ENCODE measurements at regions not wholly inside any gene's neighbourhood (a gene's known extent, or its start where the extent isn't known, plus 50 kb on each side); places are given as distances from the start of the nearest gene placed in this dataset.

DNA sequence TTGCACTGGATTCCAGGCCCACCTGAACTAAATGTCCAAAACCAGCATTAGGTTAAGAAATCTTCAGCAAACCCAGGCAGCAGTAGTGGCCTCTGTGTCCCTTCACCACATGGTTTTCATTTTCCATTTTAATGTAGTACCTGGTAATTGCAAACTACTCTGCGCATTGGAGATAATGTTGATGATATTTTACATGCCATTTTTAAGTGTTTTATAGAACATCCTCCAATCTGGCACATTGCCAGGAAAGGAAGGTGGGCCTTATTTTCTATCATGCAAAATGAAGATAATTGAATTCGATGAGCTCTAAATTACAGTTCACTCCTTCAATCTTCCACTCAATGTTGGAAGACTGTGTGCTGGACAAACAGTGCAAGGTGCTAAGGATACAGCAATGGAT, 89.5 kb downstream of the ZC3H11B start:
- no peak for DNase-seq (ENCODE audit: low read depth in 2 of 2)

DNA sequence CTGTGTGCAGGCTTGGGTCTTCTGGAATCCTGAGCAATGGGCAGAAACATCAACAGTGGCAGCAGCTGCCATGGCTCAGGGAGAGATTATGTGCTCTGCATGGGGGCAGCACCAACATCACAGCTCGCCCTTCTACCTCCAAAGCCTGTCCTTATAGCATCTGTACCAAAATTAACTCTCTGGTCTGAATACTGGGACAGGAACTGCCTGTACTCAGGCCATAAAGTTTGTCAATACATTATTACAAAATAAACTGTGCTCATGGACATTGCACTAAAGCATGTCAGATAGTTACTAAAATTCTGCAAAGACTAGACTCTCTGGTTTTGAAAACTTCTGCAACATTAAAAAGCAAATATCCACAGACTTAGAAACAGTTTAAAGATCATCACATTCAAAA, 91.6 kb downstream of the ZC3H11B start:
- no peak for DNase-seq (ENCODE audit: low read depth in 2 of 2)

DNA sequence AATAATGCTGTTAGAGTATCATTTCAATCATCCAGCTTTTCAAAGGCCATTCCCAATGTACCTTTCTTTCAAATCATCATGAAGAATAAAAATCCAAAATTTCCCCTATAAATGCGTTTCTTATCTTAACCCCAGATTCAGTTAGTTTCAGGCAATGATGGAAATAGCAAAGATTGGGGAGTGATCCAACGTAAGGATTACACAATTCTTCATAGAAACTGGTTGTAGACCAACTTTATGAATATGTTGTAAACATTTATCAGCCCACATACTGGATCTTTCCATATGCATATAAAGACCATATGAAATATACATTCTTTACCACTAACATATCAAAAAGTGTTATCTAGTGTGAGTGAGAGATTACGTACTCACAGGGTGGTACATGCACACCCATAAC, 92.7 kb downstream of the ZC3H11B start:
- DNase-seq (ENCODE audit: low read depth in 2 of 2), result no peak

DNA sequence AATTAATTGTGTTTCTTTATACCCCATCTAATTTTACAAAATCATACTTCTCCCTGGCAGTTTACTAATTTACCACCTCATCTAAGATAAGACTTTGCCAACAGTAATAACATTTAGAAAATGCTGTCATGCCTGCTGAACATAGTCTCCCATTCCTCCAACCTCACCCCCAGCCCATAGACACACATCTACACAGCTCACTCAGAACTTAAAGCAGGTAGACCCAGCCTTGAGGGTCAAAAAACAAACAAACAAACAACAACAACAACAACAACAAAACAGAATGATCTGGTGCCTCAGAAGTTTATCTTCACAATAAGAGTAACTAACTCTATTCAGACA, 94.0 kb downstream of the ZC3H11B start:
- no peak for DNase-seq (ENCODE audit: low read depth in 2 of 2)

DNA sequence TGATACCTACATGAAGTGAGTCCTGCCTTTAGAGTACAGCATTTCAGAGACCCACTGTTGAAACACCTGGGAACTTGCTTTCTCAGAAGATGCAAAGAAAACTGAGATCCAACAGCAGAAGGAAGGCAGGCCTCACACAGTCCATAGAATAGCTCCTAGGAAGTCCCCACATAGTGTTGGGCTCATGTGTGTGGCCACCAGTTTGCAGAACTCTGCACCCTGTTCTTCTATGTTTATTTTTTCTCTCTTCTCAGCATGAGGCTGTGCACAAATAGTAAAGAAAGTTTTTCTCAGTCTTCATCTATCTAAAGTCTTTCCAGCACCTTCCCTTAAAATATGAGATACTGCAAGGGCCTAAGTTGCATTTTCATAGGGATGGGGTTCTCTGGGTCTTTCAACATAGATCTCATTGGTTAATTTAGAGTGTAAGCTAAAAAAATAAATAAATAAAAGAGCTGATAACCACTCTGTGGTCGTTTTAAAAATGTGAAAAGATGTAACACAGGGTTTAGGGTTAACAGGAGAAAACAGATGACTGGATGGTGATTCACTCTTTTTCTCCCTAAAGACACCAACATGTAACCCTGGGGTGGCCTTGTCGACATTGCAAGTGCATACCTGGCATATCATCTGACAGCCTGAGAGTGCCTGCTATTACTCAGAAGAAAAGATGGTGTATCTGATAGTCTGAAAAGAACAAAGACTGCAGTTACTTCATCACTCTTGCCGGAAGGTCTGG, 94.6 kb downstream of the ZC3H11B start:
- DNase-seq (ENCODE audit: low read depth in 2 of 2), result no peak

DNA sequence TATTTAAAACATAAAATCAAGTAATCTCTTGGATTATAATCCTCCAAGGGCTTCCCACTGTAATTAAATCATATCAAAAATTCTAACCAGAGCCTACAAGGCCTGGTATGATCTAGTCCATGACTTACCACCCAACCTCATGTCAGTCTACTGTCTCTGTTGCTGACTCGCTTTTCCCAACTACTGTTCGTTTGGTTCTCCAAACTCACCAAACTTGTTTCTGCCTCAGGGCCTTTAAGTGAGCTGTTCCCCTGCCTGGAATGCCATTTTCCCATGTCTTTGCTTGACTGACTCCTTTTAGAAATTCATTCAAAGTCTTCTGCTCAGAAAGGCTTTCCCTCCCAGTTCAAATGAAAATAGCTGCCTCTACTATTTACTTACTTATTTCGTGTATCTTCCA, 95.9 kb downstream of the ZC3H11B start:
- no peak for DNase-seq (ENCODE audit: low read depth in 2 of 2)

DNA sequence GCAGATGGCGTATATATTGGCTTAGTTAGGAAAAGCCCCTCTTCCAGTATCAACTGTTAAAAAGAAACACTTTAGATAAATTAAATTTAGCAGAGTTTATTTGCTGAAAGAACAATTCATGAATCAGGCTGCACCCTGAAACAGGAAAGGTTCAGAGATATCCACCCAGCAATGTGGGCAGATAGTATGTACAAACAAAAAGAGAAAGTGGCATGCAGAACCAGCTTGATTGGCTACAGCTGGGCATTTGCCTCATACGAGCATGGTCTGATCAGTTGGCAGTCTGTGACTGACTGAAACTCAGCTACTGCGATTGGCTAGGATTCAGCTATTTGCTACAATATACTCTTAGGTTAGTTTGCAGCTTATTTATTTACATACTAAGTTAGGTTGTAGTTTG, 98.2 kb downstream of the ZC3H11B start:
- DNase-seq (ENCODE audit: low read depth in 2 of 2), result no peak

DNA sequence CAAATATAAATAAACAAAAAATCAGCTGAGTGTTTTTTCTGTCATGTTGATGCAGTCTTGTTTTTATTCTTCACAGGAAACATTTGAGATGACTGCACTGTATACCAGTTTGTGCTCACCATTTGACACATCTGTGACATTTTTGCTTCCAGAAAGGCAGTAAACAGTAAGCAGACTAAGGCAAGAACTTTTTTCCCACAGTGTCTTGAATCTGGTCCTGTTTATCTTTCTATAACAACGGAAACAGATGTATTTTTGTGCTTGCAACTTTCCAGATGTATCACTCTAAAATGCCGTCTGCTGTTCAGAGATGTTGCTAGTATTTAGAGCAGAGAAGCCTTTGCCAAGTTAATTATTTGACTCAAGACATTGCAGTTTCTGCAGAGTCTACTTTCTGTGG, 105.5 kb downstream of the ZC3H11B start:
- no peak for DNase-seq (ENCODE audit: low read depth in 2 of 2)

DNA sequence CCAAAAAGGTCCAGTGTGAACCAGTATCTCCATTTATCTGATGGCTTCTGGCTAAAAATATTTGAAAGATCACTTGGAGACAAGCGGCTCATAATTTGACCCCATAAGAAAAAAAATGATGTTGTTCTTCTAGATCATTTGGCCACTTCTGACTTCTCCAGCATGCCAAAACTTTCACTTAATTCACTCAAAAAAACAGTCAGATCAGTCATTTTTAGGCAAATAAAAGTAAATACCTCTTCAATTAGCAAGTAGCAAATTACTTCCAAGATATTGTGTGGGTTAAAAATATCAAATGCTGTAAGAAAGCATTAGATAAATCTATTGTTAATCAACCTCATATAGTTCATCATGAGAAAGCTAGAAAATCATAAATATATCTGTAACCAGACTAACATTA, 106.0 kb downstream of the ZC3H11B start:
- DNase-seq (ENCODE audit: low read depth in 2 of 2), result no peak

DNA sequence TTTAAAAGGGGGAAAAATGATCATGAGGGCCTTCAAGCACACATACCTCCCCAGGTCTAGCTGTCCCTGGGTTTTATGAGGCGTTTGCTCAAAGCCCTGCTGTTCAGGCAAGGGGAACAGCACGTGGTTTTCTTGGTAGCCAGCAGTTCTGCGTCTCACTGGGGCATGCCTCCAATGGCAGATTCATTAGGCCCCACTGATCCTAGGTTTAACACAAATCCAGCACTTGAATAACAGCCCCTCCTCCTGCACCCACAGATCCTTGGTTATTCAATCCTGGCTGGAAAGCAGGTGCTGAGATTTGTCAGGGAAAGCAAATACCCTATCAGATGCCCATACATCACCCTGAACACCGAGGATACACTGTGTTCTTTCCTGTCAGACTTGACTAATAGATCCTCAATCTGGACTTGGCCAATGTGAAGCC, 106.4 kb downstream of the ZC3H11B start:
- DNase-seq (ENCODE audit: low read depth in 2 of 2), result no peak

DNA sequence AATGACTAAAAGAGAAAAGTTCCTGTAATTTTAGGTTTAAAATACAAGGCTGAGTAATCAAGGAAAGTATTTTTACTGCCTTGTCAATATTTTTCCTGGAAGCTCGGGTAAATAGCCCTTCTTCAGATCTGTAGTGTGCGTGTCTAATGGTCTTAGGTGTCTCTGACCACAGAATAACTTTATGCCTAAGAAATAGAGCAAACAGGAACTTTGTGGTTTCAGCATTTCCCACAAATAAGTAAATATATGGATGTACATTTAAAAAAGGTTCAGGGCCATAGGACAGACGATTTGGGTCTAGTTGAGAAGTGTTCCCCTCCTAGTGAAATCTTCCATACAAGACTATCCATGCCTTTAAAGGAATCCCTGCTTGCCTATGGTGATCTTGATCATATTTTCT, 107.0 kb downstream of the ZC3H11B start:
- DNase-seq (ENCODE audit: low read depth in 2 of 2), result no peak

DNA sequence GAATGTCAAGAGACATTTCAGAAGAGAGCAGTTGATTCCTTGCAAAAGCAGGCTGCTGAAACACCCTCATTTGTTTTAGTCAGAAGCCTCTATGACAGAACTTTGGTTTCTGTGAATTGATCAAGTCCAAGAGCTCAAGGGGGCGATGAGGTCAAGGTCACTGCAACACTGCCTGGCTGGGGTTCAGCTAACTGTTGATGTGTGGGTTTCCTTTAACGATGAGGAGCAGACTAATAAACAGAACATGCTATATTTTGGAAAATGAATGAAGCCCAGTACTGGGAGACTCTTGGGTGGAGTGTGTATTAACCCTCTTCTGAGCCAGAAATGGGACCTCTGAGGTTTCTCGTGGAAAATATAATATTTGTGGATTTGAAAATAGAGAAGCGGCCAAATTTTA, 109.3 kb downstream of the ZC3H11B start:
- DNase-seq (ENCODE audit: low read depth in 2 of 2), result no peak

DNA sequence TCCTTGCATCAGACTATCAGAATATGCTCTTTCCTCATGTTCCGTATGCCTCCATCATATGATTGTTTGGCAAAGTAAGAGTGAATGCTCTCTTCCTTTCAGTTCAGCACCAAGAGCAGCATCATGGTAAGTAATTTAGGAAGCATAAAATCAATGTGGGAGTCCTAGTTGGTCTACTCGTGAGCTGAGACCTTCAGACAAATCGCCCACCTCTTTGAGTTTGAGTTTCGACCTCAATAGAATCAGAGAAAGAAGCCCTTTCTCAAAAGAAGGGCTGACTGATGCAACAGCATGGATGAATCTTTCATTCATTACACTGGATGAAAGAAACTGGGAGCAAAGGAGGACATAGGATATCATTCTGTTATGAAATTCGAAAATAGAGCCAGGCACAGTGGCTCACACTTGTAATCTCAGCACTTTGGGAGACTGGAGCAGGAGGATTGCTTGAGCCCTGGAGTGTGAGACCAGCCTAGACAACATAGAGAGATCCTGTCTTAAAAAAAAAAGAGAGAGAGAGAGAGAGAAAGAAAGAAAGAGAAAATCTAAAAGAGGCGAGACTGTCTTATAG, 112.5 kb downstream of the ZC3H11B start:
- no peak for DNase-seq (ENCODE audit: low read depth in 2 of 2)

DNA sequence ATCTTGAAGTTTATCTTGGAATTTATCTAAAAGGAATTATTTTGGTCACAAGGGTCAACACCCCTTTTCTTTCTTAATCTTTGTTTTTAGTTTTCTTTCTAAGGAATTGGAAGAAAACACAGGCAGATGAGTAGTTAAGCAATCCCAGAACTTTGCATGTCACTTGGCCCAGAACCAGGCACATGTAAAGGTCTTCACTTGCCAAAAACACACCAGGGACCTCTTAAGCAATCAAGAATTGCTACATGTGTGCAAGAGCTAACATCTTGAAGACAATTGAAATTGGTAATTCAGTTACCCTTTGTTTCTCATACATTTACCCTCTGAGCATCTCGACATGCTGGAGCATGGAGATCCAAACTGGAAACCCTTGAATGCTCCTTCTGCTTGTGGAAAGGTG, 114.2 kb downstream of the ZC3H11B start:
- no peak for DNase-seq (ENCODE audit: low read depth in 2 of 2)

DNA sequence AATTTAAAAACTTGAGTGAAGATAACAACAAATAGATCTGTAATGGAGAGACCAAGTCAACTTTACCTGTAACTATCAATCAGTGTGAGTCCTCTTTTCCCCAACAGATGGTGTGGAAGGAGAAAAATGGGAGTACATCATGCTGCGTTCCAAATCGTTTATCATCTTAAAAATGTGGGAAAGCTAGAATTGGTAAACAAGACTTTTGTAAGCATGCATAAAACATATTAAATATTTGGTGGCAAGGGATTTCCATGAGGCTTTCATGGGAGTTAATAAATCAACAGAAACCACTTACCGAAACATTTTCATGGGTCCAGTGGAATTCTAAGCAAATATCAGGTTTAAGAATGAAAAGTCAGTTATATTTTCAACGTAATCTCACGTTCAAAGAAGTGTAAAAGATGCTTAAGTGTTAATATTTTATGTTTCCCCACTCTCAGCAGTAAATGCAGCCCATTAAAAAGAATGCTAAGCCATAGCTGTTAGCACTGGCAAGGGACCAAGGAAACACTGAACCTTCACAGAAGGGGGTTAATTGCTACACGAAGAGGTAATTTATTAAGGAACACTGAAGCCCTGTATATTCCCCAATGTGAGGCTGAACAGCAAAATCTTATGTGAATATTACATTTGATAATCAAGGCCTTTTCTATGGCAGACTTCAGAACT, 117.0 kb downstream of the ZC3H11B start:
- no peak for DNase-seq (ENCODE audit: low read depth in 2 of 2)

DNA sequence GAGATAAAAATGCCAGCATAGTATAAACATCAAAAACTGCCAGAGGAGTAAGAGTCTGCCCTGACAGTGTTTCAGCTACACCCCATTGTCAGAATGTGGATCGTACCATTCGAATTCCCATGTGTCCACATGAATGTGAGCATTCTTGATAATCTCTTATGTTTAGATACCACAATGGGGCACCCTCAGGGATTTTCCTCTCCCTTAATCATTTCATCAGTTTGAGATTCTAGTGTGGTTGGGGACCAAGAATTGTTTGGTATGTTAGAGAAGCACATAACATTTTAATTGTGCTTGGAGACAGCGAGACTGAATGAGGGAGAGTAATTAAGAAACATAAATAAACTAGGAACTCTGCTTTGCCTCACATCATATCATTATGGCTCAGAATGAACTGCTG, 120.2 kb downstream of the ZC3H11B start:
- DNase-seq (ENCODE audit: low read depth in 2 of 2), result no peak

DNA sequence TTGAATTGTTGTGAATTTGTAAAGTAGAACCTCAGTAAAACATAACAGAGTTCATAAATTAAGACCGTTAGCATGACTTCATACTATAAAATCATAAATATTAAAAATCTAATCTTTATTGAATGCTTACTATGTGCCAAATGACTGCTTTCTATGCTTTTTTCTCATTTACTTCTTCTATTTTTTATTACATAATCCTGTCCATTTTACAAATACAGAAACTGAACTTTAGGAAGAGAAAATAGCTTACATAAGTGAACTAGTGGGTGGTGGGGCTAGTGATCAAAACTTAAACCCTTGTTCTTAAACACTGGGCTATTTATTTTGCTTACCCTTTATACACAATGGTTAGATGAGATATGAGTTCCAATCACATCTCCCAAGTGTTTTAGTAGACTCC, 122.3 kb downstream of the ZC3H11B start:
- DNase-seq (ENCODE audit: low read depth in 2 of 2), result no peak

DNA sequence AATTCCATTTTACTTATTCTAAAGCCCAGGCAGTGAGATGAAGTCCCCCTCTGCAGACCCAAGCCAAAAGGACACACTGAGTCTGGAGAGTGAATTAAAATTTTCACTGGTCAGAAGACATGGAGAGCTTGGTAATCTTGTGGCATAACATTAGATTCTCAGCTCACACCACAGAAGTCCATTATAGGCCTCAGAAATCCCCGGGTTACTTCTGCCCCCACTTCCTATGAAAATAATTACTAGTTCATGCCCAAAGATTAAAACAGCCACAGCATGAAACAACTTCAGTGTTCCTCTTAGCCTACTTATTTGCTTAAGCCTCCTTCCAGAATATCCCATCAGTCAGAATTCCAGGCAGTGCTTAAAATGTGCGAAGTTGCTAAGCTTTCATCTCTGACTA, 123.3 kb downstream of the ZC3H11B start:
- no peak for DNase-seq (ENCODE audit: low read depth in 2 of 2)

DNA sequence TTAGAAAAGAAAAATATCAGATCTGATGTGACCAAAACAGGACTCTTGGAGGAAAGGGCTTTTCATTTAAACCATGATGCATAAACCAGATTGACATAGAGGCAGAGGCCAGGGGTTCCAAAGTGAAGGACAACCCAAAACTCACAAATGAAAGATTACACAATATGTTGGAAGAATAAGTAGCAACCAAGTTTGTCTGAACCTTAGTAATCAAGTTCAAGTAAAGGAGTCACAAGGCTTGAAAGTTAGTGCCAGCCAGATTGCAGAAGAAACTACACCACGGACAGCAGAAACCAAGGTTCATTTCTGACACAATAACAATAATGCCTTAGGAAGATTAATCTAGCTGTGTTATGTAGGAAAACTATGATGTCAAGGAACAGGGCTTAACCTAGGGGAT, 124.6 kb downstream of the ZC3H11B start:
- no peak for DNase-seq (ENCODE audit: low read depth in 2 of 2)

DNA sequence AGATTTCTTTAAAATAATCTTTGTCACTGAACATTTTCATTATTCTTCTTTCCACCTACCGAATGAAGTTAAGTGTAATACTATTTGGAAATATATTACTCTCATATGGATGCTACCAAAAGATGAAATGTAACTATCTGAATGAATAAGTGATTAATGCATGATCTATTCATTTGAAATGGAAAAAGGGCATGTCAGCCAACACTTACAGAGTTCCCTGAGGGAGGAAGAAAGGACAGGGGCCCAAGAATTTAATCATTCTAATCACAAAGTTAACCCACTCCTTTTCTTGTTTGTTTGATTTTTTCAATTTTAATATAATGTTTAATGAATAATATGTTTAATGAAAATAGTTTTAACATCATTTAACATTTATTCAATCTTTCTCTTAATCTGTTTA, 129.4 kb downstream of the ZC3H11B start:
- no peak for DNase-seq (ENCODE audit: low read depth in 2 of 2)

DNA sequence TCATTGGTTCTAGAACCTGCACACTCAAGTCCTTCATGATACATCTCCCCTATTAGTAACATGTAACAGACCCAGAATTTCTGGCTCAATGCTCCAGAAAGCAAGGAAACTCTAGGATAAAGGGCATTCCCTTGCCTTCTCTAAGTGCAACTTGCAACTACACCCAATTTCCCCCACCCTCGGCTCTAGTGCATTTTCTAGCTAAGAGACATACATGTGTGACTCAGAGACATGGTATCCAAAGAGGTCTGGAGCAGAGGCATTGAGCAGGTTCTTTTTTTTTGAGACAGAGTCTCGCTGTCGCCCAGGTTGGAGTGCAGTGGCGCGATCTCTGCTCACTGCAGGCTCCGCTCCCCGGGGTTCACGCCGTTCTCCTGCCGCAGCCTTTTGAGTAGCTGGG, 132.9 kb downstream of the ZC3H11B start:
- no peak for DNase-seq (ENCODE audit: low read depth in 2 of 2)

DNA sequence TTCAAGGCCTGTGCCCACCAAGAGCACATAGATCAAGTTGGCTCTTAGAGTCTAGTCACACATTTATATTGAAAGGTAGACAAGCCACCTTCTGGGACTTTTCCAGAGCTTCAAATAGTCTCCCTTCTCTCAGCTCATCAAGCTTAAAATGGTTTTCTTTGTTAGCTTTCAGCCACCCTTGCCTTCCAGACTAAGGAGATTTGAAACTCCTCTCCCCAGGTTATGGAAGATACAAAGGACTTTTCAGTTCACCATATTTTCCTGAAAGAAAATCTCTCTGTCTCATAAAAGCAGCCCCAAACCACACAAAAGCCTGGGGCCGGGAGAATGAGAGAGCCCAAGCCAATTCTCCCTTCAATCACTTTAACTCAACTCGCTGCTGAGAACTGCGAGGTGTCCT, 134.1 kb downstream of the ZC3H11B start:
- DNase-seq (ENCODE audit: low read depth in 2 of 2), result no peak

DNA sequence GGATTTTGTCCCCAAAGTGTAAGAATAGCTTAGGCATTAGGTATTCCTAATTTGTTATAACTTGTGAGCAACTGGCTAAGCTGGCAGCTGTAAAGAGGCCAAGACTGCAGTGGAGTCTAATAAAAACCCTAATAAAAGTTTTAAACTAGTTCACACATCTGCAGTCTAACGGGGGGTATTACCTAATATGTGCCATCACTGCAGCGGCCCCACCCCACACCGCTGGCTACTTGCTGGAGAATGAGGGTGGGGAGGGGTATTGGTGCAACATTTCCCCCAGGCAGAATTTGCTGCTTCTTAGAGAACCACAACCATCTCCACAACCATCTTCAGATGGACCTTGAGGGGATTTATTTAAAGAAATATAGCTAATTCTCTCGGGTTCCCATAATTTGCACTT, 135.0 kb downstream of the ZC3H11B start:
- DNase-seq (ENCODE audit: low read depth in 2 of 2), result no peak

DNA sequence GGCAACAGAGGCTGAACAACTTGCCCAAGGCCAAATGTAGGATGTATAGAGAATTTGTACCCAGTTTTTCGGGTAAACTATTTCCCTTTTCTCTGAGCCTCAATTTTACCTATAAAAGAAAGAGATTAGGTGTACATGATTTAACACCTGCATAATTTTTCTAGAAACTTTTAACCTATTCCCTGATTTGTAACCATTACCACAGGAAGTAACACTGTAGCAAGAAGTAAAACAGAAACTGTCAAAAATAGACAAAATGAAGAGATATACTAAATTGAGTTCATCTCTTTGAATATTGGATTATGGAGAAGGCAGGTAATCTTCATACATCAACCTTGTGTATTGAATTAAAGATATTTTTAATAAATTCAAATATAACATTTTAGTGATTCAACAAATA, 136.2 kb downstream of the ZC3H11B start:
- DNase-seq (ENCODE audit: low read depth in 2 of 2), result no peak

Data from stimulated activated CD8-positive, alpha-beta memory T cell treated with anti-CD3 and anti-CD28 coated beads, Interleukin-2, amount 100 ng/mL, for 1 hour (primary cell).